ENCODE measurements at regions not wholly inside any gene's neighbourhood (a gene's known extent, or its start where the extent isn't known, plus 50 kb on each side); places are given as distances from the start of the nearest gene placed in this dataset.

GRCh38 chr14:95440951-95441350 is 75.5 kb downstream of the SYNE3 start:
- no TSS peak for BruUV-seq (replicated peaks)
- Histone ChIP-seq H3K27me3 (ENCODE audit: insufficient read depth, low read length) (no peaks in the 10 kb centered on the region), H3K27ac (ENCODE audit: low read depth, low read length) (no peak overlapping the region), H3K9me3 (ENCODE audit: control insufficient read depth in 1 of 2, insufficient read depth in 1 of 2, low read depth in 1 of 2, low read length in 2 of 2) (no peaks in the 10 kb centered on the region), H3K36me3 (ENCODE audit: control insufficient read depth in 1 of 2, insufficient read depth in 2 of 2, low read length in 2 of 2) (no peaks in the 10 kb centered on the region), H2AFZ (ENCODE audit: low read depth, low read length, poor library complexity, severe bottlenecking) (no peak overlapping the region), H3K4me3 (replicated peaks in 1 of 2; ENCODE audit: low read depth in 1 of 2, low read length in 2 of 2) (no peak overlapping the region), H4K20me1 (ENCODE audit: insufficient read depth) (no peaks in the 10 kb centered on the region), H3K9ac (ENCODE audit: low read length) (no peak overlapping the region), H3K4me2 (ENCODE audit: low read length) (no peak overlapping the region), H3K79me2 (ENCODE audit: insufficient read depth, low read length) (no peaks in the 10 kb centered on the region), H3K9me2 (ENCODE audit: insufficient read depth) (no peaks in the 10 kb centered on the region), H3K4me1 (ENCODE audit: control insufficient read depth in 1 of 2, insufficient read depth in 2 of 2, low read length in 2 of 2) (peaks cover 0 to 7% of the 10 kb centered on the region in 2 experiments; a peak in 1 of 4 replicates)
- DNase-seq (ENCODE audit: low read depth, low spot score) (no peak), ATAC-seq (no peak)
- intact Hi-C loops (cut with micrococcal nuclease) = loop anchor here (5.0 kb wide), 1 partner anchor 241 kb away; no protein-coding TSS in a partner anchor
- RAD21 ChIA-PET (ENCODE audit: low non-redundant PET in 1 of 2, low total read pairs in 2 of 2, uncharacterized antibody in 2 of 2, unreplicated experiment in 2 of 2) = no interaction called here
- POLR2A ChIA-PET = no interaction called here
- CTCF ChIA-PET = interaction anchor here (1.6 kb wide), 1 partner anchor 12 kb away, joined by 8 read pairs; no protein-coding TSS in a partner anchor
- no peak for TF ChIP-seq POLR2A (IDR thresholded peaks at IDR 0.05; ENCODE audit: borderline replicate concordance, extremely low read depth, insufficient read depth, insufficient read length)
- TF ChIP-seq ZNF274 (IDR thresholded peaks at IDR 0.05; ENCODE audit: low read depth, low read length) = no peak
- no peak for TF ChIP-seq EZH2phosphoT487 (IDR thresholded peaks at IDR 0.05; ENCODE audit: borderline replicate concordance)
- no peak for TF ChIP-seq ELF1 (IDR thresholded peaks at IDR 0.05; ENCODE audit: borderline replicate concordance, low read depth)
- TF ChIP-seq RAD21 (IDR thresholded peaks at IDR 0.05; ENCODE audit: low read depth) = no peak
- TF ChIP-seq POLR2AphosphoS5 (IDR thresholded peaks at IDR 0.05; ENCODE audit: low read depth, low read length) = no peak
- no peak for TF ChIP-seq EZH2 (IDR thresholded peaks at IDR 0.05)
- no peak for TF ChIP-seq ZFX (IDR thresholded peaks at IDR 0.05)
- no peak for TF ChIP-seq REST (IDR thresholded peaks at IDR 0.05; ENCODE audit: low read depth)
- no peak for TF ChIP-seq CBX3 (IDR thresholded peaks at IDR 0.05; ENCODE audit: low read depth)
- no peak for TF ChIP-seq EGR1 (IDR thresholded peaks at IDR 0.05; ENCODE audit: low read depth)
- no peak for TF ChIP-seq JUND (IDR thresholded peaks at IDR 0.05)
- no peak for TF ChIP-seq SIN3A (IDR thresholded peaks at IDR 0.05; ENCODE audit: low read depth)
- no peak for TF ChIP-seq FOSL1 (IDR thresholded peaks at IDR 0.05; ENCODE audit: low read depth)
- no peak for TF ChIP-seq SP1 (IDR thresholded peaks at IDR 0.05; ENCODE audit: low read depth)

Data from HCT116 (cell line).